ENCODE measurements at regions not wholly inside any gene's neighbourhood (a gene's known extent, or its start where the extent isn't known, plus 50 kb on each side); places are given as distances from the start of the nearest gene placed in this dataset.

DNA sequence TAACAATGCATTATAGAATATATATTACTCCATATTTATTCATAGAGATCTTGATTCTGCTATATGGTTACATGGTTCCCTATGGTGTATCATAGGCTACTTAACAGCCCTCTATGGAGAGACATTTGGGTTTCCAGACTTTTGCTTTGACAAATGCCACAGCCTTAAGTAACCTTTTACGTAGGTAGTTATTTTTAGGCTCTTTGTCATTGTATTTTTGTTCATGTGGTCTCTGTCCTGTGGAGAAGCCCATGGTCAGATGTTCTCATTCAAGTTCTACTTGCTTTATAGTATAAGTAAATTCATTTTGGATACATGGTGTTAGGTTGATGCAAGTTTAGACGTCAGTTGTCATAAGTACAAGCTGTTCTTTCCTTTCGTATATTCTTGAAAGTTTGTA lies 275.2 kb upstream of the THSD7B start:
- H3K27me3 Mint-ChIP-seq (ENCODE audit: low read depth): no peaks in the 10 kb centered on the region
- no peaks in the 10 kb centered on the region for H3K9me3 Mint-ChIP-seq
- H3K4me1 Mint-ChIP-seq: no peaks in the 10 kb centered on the region
- H3K36me3 Mint-ChIP-seq (ENCODE audit: low read depth): no peaks in the 10 kb centered on the region
- no peak overlapping the region for H3K27ac Mint-ChIP-seq
- no peak overlapping the region for H3K4me3 Mint-ChIP-seq
- TF ChIP-seq, protein P1, sequence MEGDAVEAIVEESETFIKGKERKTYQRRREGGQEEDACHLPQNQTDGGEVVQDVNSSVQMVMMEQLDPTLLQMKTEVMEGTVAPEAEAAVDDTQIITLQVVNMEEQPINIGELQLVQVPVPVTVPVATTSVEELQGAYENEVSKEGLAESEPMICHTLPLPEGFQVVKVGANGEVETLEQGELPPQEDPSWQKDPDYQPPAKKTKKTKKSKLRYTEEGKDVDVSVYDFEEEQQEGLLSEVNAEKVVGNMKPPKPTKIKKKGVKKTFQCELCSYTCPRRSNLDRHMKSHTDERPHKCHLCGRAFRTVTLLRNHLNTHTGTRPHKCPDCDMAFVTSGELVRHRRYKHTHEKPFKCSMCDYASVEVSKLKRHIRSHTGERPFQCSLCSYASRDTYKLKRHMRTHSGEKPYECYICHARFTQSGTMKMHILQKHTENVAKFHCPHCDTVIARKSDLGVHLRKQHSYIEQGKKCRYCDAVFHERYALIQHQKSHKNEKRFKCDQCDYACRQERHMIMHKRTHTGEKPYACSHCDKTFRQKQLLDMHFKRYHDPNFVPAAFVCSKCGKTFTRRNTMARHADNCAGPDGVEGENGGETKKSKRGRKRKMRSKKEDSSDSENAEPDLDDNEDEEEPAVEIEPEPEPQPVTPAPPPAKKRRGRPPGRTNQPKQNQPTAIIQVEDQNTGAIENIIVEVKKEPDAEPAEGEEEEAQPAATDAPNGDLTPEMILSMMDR (IDR thresholded peaks at IDR 0.05; ENCODE audit: unreplicated experiment in 3 of 3): no peak

DNA sequence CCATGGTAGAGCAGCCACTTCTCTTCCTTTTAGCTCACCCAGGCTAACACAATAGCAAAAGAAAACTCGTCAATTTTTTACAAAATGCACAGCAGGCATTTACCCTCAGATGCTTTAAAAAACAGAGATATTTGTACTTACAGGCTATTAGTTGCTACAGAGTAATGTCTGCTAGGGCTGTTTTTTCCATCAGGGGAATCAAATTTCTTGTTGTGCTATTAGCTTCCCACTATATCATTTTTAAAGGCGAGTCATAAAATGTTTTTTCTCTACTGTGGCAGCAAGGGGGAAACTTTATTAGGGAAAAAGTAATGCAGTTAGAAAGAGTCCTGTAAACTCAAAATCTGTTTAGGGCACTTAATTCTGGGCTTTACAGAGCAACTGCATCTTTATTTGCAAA lies 277.9 kb upstream of the THSD7B start:
- TF ChIP-seq, protein P1 (IDR thresholded peaks at IDR 0.05; ENCODE audit: unreplicated experiment in 3 of 3): no peak
- Mint-ChIP-seq H3K36me3 (ENCODE audit: low read depth) (no peaks in the 10 kb centered on the region), H3K27ac (no peak overlapping the region)

DNA sequence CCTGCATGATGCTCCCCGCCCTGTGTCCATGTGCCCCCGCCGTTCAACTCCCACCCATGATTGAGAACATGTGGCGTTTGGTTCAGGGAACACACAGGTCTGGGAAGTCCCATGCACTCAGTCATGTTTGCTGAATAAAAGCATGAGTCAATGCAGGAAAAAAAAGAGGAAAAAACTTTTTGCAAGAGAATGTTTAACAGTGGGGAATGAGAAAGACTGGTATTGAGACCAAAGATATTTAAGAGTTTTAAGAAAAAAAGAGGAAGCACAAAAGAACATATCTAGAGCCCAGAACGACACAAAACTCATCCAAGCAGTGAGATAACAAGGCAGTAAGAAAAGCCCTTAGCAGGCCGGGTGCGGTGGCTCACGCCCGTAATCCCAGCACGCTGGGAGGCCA lies 279.2 kb upstream of the THSD7B start:
- H3K9me3 Mint-ChIP-seq: no peaks in the 10 kb centered on the region
- no peak overlapping the region for H3K4me3 Mint-ChIP-seq
- no peaks in the 10 kb centered on the region for H3K4me1 Mint-ChIP-seq
- H3K36me3 Mint-ChIP-seq (ENCODE audit: low read depth): no peaks in the 10 kb centered on the region
- TF ChIP-seq, protein P1 (IDR thresholded peaks at IDR 0.05; ENCODE audit: unreplicated experiment in 3 of 3): no peak
- H3K27ac Mint-ChIP-seq: no peak overlapping the region
- H3K27me3 Mint-ChIP-seq (ENCODE audit: low read depth): no peaks in the 10 kb centered on the region

More for the DNA sequence above, 277.9 kb upstream of the THSD7B start:
- H3K4me1 Mint-ChIP-seq: no peaks in the 10 kb centered on the region
- no peak overlapping the region for H3K4me3 Mint-ChIP-seq
- no peaks in the 10 kb centered on the region for H3K9me3 Mint-ChIP-seq
- no peaks in the 10 kb centered on the region for H3K27me3 Mint-ChIP-seq (ENCODE audit: low read depth)

DNA sequence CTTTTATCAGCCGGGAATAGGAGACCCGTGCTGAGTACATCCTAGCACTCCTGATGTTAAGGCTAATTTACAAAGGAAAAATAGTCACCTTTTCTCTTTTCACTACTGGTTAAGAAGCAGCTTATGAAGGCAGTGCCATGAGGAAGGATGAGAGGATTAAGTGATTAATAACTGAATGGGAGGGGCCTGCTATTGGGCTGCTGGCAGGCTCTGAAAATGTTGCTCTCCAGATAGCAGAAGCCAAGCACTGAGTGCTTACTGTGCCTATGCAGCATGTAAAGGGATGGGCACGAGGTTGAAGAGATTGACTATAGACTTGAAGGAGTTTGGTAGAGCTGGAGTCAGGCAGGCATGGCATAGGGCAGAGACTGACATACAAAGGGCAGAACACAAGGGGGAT lies 282.4 kb upstream of the THSD7B start:
- Mint-ChIP-seq H3K27ac (no peak overlapping the region), H3K27me3 (ENCODE audit: low read depth) (no peaks in the 10 kb centered on the region), H3K36me3 (ENCODE audit: low read depth) (no peaks in the 10 kb centered on the region), H3K9me3 (peaks cover 11% of the 10 kb centered on the region), H3K4me1 (no peaks in the 10 kb centered on the region), H3K4me3 (no peak overlapping the region)
- TF ChIP-seq, protein P1 (IDR thresholded peaks at IDR 0.05; ENCODE audit: unreplicated experiment in 3 of 3): no peak

DNA sequence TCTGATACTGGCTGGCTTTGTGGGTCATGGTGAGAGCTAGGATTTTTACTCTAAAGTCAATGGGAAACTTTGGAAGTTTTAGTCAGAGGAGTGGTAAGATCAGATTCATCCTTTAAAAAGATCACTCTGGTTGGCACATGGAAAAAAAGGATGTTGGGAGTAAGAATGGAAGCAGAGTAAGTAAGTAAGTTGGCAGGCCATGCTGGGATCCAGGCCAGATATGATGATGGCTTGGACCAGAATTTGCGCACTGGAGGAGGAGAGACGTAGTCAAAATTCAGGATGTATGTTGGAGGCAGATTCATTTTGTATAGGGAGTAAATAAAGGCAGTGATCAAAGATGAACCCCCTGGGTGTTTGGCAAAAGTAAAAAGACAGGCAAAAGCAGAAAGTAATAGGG lies 283.3 kb upstream of the THSD7B start:
- no peak overlapping the region for H3K4me3 Mint-ChIP-seq
- TF ChIP-seq, protein P1 (IDR thresholded peaks at IDR 0.05; ENCODE audit: unreplicated experiment in 3 of 3): no peak
- peaks cover 12% of the 10 kb centered on the region for H3K9me3 Mint-ChIP-seq
- H3K27me3 Mint-ChIP-seq (ENCODE audit: low read depth): no peaks in the 10 kb centered on the region
- H3K27ac Mint-ChIP-seq: no peak overlapping the region
- no peaks in the 10 kb centered on the region for H3K4me1 Mint-ChIP-seq
- no peaks in the 10 kb centered on the region for H3K36me3 Mint-ChIP-seq (ENCODE audit: low read depth)

DNA sequence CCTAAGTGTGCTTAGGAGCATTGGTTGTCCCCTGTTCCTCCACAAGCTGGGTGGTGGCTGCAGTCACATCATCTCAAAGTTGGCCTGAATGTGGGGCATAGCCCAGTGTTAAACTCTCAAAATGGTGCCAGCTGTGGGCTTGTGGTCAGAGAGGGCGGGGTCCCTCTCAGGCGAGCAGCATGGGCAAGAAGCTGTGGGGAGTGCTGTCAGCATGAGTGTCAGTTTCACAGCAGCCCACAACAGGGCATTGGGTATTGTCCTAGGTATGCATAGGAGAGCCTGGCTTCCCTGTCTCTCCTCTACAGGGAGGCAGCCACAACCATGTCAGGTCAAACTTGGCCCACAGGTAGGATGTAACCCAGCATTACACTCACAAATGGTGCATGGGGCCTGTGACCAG lies 285.6 kb upstream of the THSD7B start:
- no peak overlapping the region for H3K4me3 Mint-ChIP-seq
- H3K4me1 Mint-ChIP-seq: no peaks in the 10 kb centered on the region
- no peak overlapping the region for H3K27ac Mint-ChIP-seq
- no peaks in the 10 kb centered on the region for H3K27me3 Mint-ChIP-seq (ENCODE audit: low read depth)
- peaks cover 14% of the 10 kb centered on the region for H3K9me3 Mint-ChIP-seq
- H3K36me3 Mint-ChIP-seq (ENCODE audit: low read depth): no peaks in the 10 kb centered on the region
- TF ChIP-seq, protein P1 (IDR thresholded peaks at IDR 0.05; ENCODE audit: unreplicated experiment in 3 of 3): no peak

Data from nephron (organoid).